ENCODE measurements at regions not wholly inside any gene's neighbourhood (a gene's known extent, or its start where the extent isn't known, plus 50 kb on each side); places are given as distances from the start of the nearest gene placed in this dataset.
"Not testable (repeated sequence)": the region's sequence is repeated elsewhere in the genome, so short reads cannot be mapped to it uniquely, and the experiment has no call there.

GRCh38 chr2:235413064-235413463 is 80.8 kb upstream of the AGAP1 start:
- DNase-seq, result no peak

DNA sequence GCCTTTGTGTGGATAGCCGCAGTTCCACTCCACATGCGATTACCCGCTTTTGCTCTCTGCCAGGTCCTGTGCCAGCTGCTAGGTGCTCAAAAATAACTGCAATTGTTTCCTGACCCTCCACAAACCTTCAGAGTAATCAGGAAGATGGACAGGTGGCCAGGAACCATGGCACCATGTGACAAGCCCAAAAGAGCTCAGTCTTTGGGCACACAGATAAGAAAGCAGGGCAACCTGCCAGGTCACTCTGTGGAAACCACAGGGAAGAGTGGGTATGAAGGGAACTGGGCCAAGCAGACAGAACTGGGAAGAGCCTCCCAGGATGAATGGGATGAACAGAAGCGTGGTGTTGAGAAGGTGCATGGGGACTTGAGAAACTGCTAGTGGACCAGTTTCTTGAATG is 79.4 kb upstream of the AGAP1 start:
- DNase-seq, result no peak

- no peak for DNase-seq
These were observed 76.9 kb upstream of the AGAP1 start for GRCh38 chr2:235416858-235417499.

GRCh38 chr2:235418918-235419317 is 74.9 kb upstream of the AGAP1 start:
- DNase-seq, result no peak

DNA sequence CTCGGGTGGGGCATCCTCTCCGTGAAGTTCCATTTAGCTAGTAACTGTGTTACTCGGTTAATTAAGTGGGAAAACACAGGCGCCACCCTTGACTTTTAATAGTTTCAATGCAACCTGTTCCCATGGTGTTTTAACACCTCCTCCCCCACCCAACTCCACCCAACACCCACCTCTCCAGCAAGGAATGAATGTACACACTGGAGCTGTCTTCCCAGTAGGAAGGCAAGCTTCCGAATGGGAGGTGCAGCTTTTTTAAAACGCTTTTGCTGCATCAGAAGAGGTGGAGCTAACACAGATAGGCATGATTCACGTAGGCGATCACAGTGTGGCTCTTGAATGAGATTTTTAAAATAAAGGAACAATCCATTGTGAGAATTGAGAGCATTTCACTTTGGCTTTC is 73.8 kb upstream of the AGAP1 start:
- no peak for DNase-seq

- no peak for DNase-seq
These were observed 72.2 kb upstream of the AGAP1 start for GRCh38 chr2:235421618-235422017.

- DNase-seq, result no peak
These were observed 63.3 kb upstream of the AGAP1 start for GRCh38 chr2:235430366-235431083.

DNA sequence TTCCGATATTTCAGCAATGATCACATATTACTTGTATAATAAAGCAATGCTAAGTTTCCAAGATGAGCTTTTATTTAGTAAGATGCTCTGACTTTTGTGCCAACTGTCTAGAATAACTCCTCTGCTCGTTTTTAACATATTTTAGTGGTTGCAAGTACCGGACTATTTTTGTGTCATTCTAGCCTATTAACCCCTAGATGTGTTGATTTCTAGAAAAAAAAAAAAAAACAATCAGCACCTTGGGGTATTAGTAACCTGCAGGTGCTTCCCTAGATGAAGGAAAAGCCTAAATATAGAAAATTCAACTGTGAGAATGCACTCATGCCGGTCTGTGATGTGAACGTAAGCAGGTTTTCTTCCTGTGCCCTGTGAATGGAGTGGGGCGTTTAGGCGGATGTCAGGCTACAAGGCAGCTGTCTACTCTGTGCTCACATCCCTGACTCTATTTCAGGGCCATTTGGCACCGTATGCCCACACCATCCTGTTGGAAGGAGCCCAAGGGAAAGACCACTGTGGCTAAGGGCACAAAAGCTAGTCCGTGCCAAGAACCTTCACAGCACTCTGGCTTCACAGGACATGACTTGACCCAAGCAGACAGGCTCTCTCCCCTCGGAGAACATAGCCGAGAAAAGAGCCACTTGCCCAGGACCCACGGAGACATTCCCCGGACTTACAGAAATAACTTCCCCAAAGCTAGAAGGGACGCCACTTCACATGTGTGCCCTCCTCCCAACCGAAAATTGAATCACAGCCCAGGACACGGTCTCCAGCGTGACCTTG is 60.9 kb upstream of the AGAP1 start:
- peak; percentile 24 for DNase-seq

- DNase-seq, result peak; percentile 74
These were observed 60.0 kb upstream of the AGAP1 start for GRCh38 chr2:235433860-235434259.

DNA sequence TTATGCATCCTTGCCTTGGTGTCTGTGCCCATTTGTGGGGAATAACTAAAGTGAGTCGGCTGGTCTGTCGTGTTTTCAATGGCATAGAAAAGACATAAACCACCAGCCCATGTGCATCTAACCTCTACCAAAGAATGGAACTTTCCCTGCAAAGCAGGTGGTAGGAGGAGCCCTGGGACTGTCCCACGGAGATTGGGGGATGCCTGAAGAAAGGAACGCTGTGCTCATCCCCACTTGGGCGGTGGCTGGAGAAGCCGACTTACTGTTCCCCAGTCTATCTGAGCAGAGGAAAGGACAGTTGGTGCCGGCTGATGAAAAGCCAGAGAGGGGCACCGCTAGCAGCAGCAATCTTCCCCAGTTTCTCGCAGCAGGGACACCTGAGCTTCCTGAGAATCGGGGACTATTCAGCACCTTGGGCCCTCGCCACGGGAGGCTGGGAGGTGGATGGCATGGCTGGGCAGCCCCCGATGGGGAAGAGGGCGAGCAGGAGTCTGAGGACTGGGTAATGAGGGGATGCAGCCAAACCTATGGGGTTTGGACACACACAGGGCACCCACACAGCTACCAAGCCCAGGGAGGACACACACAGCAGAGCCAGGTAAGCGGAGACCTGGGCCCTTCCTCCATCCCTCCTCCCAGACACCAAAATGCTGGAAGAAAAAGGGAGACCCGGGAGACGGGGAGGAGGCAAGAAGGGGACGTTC is 53.7 kb upstream of the AGAP1 start:
- DNase-seq, result no peak

GRCh38 chr2:235443580-235443979 is 50.3 kb upstream of the AGAP1 start:
- not testable (repeated sequence) for DNase-seq
